Heart left ventricle (tissue), 13 donors: ENCODE measurements at regions not wholly inside any gene's neighbourhood (a gene's known extent, or its start where the extent isn't known, plus 50 kb on each side); places are given as distances from the start of the nearest gene placed in this dataset.

Source experiments
- CTCF ChIP-seq, 12 donors: fragments of 200-600 bp; sonication (generic) in 4 of 12; IDR thresholded peaks; one replicate each; pipeline versions ENCODE4 v1.5.0 to v1.8.0; 2018 to 2022; ENCODE audit warnings: antibody characterized with exemption in 12 of 12, mild to moderate bottlenecking in 5 of 12
- POLR2A ChIP-seq, 2 donors: fragments of 450-650 bp; IDR thresholded peaks; one replicate each; pipeline ENCODE4 v1.6.1; 2017; ENCODE audit warnings: antibody characterized with exemption in 2 of 2, mild to moderate bottlenecking in 2 of 2, moderate library complexity in 2 of 2
- donor health status: ischemic (EF 13 %, LVEDD 7.1; RV severe dilation, severe dysfunction).
- donor health status: DM: no; HTN: yes; CAD: no.
- donor health status: DM: no; HTN: no; CAD: no.
- donor health status: ischemic (EF 25% LVEDD 6.9; RV normal size, moderate dysfunction).
- donor health status: ischemic (EF 25% LVEDD 5.7; RV mildly dilated, moderate dysfunction).
- donor health status: ischemic (EF 35%, LVEDD 5.7; RV mildly dilated, moderate dysfunction).
- donor health status: nonischemic (EF 11% LVEDD 7.7; RV severe dilation, severe dysfunction).
- donor health status: DM: yes; HTN: yes; CAD: no.
- donor health status: PGD.
- donor health status: ischemic (EF 29% LVEDD 5.4; RV normal size, mild dysfunction).
- donor health status: nonischemic (EF 23%, LVEDD 6.1; RV moderate dilation, normal function).

GRCh38 chr17:65423346-65424140 lies 137.9 kb downstream of the AXIN2 start:
- TF ChIP-seq CTCF (IDR thresholded peaks at IDR 0.05) (no peak), POLR2A (IDR thresholded peaks at IDR 0.05) (no peak)
